HCT116 (cell line): ENCODE measurements at regions not wholly inside any gene's neighbourhood (a gene's known extent, or its start where the extent isn't known, plus 50 kb on each side); places are given as distances from the start of the nearest gene placed in this dataset.

Experiments used
- ATAC-seq: fragments of 200-7000 bp; cut with Tn5 transposase; 2 replicates; pipeline ENCODE4 v1.9.1; 2020; ENCODE audit warnings: mild to moderate bottlenecking, moderate library complexity
- BruUV-seq: library from RNA; stranded (reverse); fragments of 400-500 nt; replicated peaks from 2 replicates; lab custom pipeline; 2021; lab: Mats Ljungman, UMichigan
- CTCF ChIA-PET: fragments of 300-600 bp; sonication (Branson Sonifier 250); formaldehyde crosslinking; loops from one replicate; lab custom pipeline; 2021; ENCODE audit warnings: antibody characterized with exemption; lab: Charles Lee
- POLR2A ChIA-PET: fragments of 300-600, 350-600 bp; sonication (Branson Sonifier 250); formaldehyde crosslinking; loops from one replicate; lab custom pipeline; 2021; ENCODE audit warnings: antibody characterized with exemption; lab: Charles Lee
- RAD21 ChIA-PET, 2 experiments: fragments of 300-600 bp; sonication (Branson Sonifier 250); formaldehyde crosslinking; loops; one replicate each; lab custom pipeline; 2023; ENCODE audit warnings: low total read pairs in 2 of 2; ENCODE audit not compliant: uncharacterized antibody in 2 of 2, unreplicated experiment in 2 of 2, low non-redundant PET in 1 of 2; lab: Charles Lee
- DNase-seq: peaks from one replicate; pipeline ENCODE4 v3.0.0-alpha.2; 2010; ENCODE audit warnings: low read depth, low spot score
- H2AFZ ChIP-seq: fragments of 200-600 bp; shearing (Covaris generic), sonication (generic); 2 replicates; pipeline ENCODE4 v1.6.1; 2017; ENCODE audit warnings: low read depth, mixed run types, mixed read lengths, antibody characterized with exemption, low read length; ENCODE audit not compliant: poor library complexity, severe bottlenecking
- H3K27ac ChIP-seq: 2 replicates; pipeline ENCODE4 v1.5.1; 2012; ENCODE audit warnings: low read depth, low read length
- H3K27me3 ChIP-seq: fragments of 200-600 bp; sonication (generic); 2 replicates; pipeline ENCODE4 v1.6.1; 2016; ENCODE audit warnings: mixed run types, low read length, mixed read lengths; ENCODE audit not compliant: insufficient read depth
- H3K36me3 ChIP-seq, 2 experiments: fragments of 200-500 bp in 1 of 2; fragments of 200-600 bp in 1 of 2; sonication (Bioruptor generic) in 1 of 2; sonication (generic) in 1 of 2; 2 replicates each; pipeline versions ENCODE4 v1.5.1 to v1.6.1; 2014 to 2016; ENCODE audit warnings: low read length in 2 of 2, inconsistent platforms in 1 of 2, mixed read lengths in 1 of 2, mixed run types in 1 of 2; ENCODE audit not compliant: insufficient read depth in 2 of 2, control insufficient read depth in 1 of 2
- H3K4me1 ChIP-seq, 2 experiments: fragments of 200-600 bp in 1 of 2; sonication (generic) in 1 of 2; 2 replicates each; pipeline versions ENCODE4 v1.5.1 to v1.6.1; 2012 to 2017; ENCODE audit warnings: low read length in 2 of 2, inconsistent platforms in 1 of 2, mild to moderate bottlenecking in 1 of 2, mixed read lengths in 1 of 2, mixed run types in 1 of 2, moderate library complexity in 1 of 2; ENCODE audit not compliant: insufficient read depth in 2 of 2, control insufficient read depth in 1 of 2
- H3K4me2 ChIP-seq: fragments of 200-600 bp; sonication (generic); 2 replicates; pipeline ENCODE4 v1.6.1; 2017; ENCODE audit warnings: mixed run types, low read length, mixed read lengths
- H3K4me3 ChIP-seq, 2 experiments: fragments of 200-600 bp in 1 of 2; sonication (generic) in 1 of 2; replicated peaks in 1 of 2; 2 replicates each; pipeline ENCODE4 v1.5.1; 2011 to 2016; ENCODE audit warnings: low read length in 2 of 2, control low read depth in 1 of 2, low read depth in 1 of 2, mild to moderate bottlenecking in 1 of 2, mixed read lengths in 1 of 2, mixed run types in 1 of 2
- H3K79me2 ChIP-seq: fragments of 200-600 bp; sonication (generic); 2 replicates; pipeline ENCODE4 v1.6.1; 2017; ENCODE audit warnings: mild to moderate bottlenecking, mixed run types, low read length, moderate library complexity, mixed read lengths; ENCODE audit not compliant: insufficient read depth
- H3K9ac ChIP-seq: fragments of 200-600 bp; sonication (generic); 2 replicates; pipeline ENCODE4 v1.6.1; 2016; ENCODE audit warnings: low read length, mixed read lengths
- H3K9me2 ChIP-seq: fragments of 200-600 bp; sonication (generic), shearing (Covaris generic); 2 replicates; pipeline ENCODE4 v1.6.1; 2017; ENCODE audit warnings: mixed run types, mild to moderate bottlenecking, moderate library complexity; ENCODE audit not compliant: insufficient read depth
- H3K9me3 ChIP-seq, 2 experiments: fragments of 200-500 bp in 1 of 2; fragments of 200-600 bp in 1 of 2; sonication (Bioruptor generic) in 1 of 2; sonication (generic) in 1 of 2; 2 replicates each; pipeline ENCODE4 v1.6.1; 2014 to 2017; ENCODE audit warnings: low read length in 2 of 2, mixed read lengths in 2 of 2, inconsistent platforms in 1 of 2, low read depth in 1 of 2, mild to moderate bottlenecking in 1 of 2, mixed run types in 1 of 2, moderate library complexity in 1 of 2; ENCODE audit not compliant: control insufficient read depth in 1 of 2, insufficient read depth in 1 of 2
- H4K20me1 ChIP-seq: fragments of 200-600 bp; sonication (generic), shearing (Covaris generic); 2 replicates; pipeline ENCODE4 v1.6.1; 2017; ENCODE audit warnings: mixed run types, mild to moderate bottlenecking, moderate library complexity; ENCODE audit not compliant: insufficient read depth
- CBX3 ChIP-seq: IDR thresholded peaks from 2 replicates; pipeline ENCODE4 v1.6.1; 2012; ENCODE audit warnings: low read depth
- CEBPB ChIP-seq: IDR thresholded peaks from 2 replicates; pipeline ENCODE4 v1.6.1; 2012; ENCODE audit warnings: low read depth
- EGR1 ChIP-seq: IDR thresholded peaks from 2 replicates; pipeline ENCODE4 v1.6.1; 2012; ENCODE audit warnings: low read depth
- ELF1 ChIP-seq: IDR thresholded peaks from 2 replicates; pipeline ENCODE4 v1.6.1; 2012; ENCODE audit warnings: low read depth, borderline replicate concordance
- YY1 ChIP-seq: IDR thresholded peaks from 2 replicates; pipeline ENCODE4 v1.6.1; 2011; ENCODE audit warnings: low read length, low read depth, moderate library complexity, mild to moderate bottlenecking; ENCODE audit not compliant: insufficient replicate concordance; ENCODE audit errors: extremely low read depth
- ZNF274 ChIP-seq: fragments of 200-500 bp; sonication (Bioruptor generic); IDR thresholded peaks from 2 replicates; pipeline ENCODE4 v1.6.1; 2014; ENCODE audit warnings: mild to moderate bottlenecking, low read depth, low read length, inconsistent platforms
- intact Hi-C: fragments of 100-400 bp; cut with micrococcal nuclease; formaldehyde crosslinking; loops from 2 replicates; pipeline ENCODE4 v1.10.0; 2022
- TF ChIP-seq, protein P1 (sequence below): IDR thresholded peaks from 2 replicates; pipeline ENCODE4 v1.6.1; 2012; ENCODE audit warnings: low read depth
- TF ChIP-seq, protein P2 (sequence below): IDR thresholded peaks from 2 replicates; pipeline ENCODE4 v1.6.1; 2011; ENCODE audit warnings: mild to moderate bottlenecking, low read length, moderate library complexity; ENCODE audit not compliant: insufficient replicate concordance; ENCODE audit errors: extremely low read depth

DNA sequence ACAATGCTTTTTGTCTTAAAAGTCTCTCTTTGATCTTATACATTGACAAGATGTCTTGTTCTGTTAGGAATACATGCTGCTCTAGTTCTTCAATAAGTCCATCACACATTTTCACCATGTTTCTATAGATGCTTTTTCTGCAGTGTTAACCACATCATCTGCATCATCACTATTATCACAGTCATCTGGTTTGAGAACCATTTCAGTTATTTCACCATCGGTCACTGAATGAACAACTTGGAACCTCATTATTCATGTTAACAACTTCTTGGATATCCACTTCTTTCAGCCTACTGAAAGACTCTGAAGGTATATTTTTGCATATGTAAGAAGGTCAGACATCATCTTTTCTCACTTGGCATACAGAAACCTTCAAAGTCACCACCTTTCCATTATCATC is 975.2 kb downstream of the STIM2 start:
- H3K4me3 ChIP-seq, result no peak overlapping the region
- POLR2A ChIA-PET, result no interaction called here
- CTCF ChIA-PET, result no interaction called here
- no peak overlapping the region for H2AFZ ChIP-seq
- intact Hi-C loops, result no loop called here
- no peak overlapping the region for H3K4me2 ChIP-seq
- H3K27ac ChIP-seq, result no peak overlapping the region
- ATAC-seq (no peak), DNase-seq (no peak)
- H3K9ac ChIP-seq, result no peak overlapping the region
- RAD21 ChIA-PET, result no interaction called here
- no peaks in the 10 kb centered on the region for H4K20me1 ChIP-seq
- TF ChIP-seq, protein P1, sequence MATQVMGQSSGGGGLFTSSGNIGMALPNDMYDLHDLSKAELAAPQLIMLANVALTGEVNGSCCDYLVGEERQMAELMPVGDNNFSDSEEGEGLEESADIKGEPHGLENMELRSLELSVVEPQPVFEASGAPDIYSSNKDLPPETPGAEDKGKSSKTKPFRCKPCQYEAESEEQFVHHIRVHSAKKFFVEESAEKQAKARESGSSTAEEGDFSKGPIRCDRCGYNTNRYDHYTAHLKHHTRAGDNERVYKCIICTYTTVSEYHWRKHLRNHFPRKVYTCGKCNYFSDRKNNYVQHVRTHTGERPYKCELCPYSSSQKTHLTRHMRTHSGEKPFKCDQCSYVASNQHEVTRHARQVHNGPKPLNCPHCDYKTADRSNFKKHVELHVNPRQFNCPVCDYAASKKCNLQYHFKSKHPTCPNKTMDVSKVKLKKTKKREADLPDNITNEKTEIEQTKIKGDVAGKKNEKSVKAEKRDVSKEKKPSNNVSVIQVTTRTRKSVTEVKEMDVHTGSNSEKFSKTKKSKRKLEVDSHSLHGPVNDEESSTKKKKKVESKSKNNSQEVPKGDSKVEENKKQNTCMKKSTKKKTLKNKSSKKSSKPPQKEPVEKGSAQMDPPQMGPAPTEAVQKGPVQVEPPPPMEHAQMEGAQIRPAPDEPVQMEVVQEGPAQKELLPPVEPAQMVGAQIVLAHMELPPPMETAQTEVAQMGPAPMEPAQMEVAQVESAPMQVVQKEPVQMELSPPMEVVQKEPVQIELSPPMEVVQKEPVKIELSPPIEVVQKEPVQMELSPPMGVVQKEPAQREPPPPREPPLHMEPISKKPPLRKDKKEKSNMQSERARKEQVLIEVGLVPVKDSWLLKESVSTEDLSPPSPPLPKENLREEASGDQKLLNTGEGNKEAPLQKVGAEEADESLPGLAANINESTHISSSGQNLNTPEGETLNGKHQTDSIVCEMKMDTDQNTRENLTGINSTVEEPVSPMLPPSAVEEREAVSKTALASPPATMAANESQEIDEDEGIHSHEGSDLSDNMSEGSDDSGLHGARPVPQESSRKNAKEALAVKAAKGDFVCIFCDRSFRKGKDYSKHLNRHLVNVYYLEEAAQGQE, result no peak
- TF ChIP-seq YY1 (no peak), EGR1 (no peak), ELF1 (no peak), CBX3 (no peak), CEBPB (no peak), ZNF274 (no peak)
- TF ChIP-seq, protein P2, sequence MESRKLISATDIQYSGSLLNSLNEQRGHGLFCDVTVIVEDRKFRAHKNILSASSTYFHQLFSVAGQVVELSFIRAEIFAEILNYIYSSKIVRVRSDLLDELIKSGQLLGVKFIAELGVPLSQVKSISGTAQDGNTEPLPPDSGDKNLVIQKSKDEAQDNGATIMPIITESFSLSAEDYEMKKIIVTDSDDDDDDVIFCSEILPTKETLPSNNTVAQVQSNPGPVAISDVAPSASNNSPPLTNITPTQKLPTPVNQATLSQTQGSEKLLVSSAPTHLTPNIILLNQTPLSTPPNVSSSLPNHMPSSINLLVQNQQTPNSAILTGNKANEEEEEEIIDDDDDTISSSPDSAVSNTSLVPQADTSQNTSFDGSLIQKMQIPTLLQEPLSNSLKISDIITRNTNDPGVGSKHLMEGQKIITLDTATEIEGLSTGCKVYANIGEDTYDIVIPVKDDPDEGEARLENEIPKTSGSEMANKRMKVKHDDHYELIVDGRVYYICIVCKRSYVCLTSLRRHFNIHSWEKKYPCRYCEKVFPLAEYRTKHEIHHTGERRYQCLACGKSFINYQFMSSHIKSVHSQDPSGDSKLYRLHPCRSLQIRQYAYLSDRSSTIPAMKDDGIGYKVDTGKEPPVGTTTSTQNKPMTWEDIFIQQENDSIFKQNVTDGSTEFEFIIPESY, result no peak
- H3K4me1 ChIP-seq, result no peaks in the 10 kb centered on the region
- H3K9me2 ChIP-seq, result no peaks in the 10 kb centered on the region; the same call in 1 of the 2 replicates
- BruUV-seq, result no TSS peak
- H3K9me3 ChIP-seq, result no peaks in the 10 kb centered on the region
- no peaks in the 10 kb centered on the region for H3K27me3 ChIP-seq
- H3K36me3 ChIP-seq, result no peaks in the 10 kb centered on the region
- H3K79me2 ChIP-seq, result no peaks in the 10 kb centered on the region
